Astrocyte (in vitro differentiated cells and primary cell): ENCODE measurements at regions not wholly inside any gene's neighbourhood (a gene's known extent, or its start where the extent isn't known, plus 50 kb on each side); places are given as distances from the start of the nearest gene placed in this dataset.

ENCODE experiments used
- DNase-seq: peaks from one replicate; pipeline ENCODE4 v3.0.0-alpha.2; 2010; ENCODE audit warnings: low read depth
- FAIRE-seq: peaks from 2 replicates; lab custom pipeline; 2011; peaks lifted over from hg19 to GRCh38; lab: Jason Lieb, UNC
- H2AFZ ChIP-seq: 2 replicates; pipeline ENCODE4 v1.6.0; 2012; ENCODE audit warnings: low read depth, low read length, inconsistent platforms
- H3K27ac ChIP-seq: 2 replicates; pipeline ENCODE4 v1.5.1; 2011; ENCODE audit warnings: low read depth, low read length, inconsistent platforms
- H3K27me3 ChIP-seq: 2 replicates; pipeline ENCODE4 v1.6.0; 2011; ENCODE audit warnings: low read length, inconsistent platforms; ENCODE audit not compliant: insufficient read depth
- H3K36me3 ChIP-seq: 2 replicates; pipeline ENCODE4 v1.5.1; 2011; ENCODE audit warnings: low read length, inconsistent platforms; ENCODE audit not compliant: insufficient read depth
- H3K4me1 ChIP-seq: 2 replicates; pipeline ENCODE4 v1.5.1; 2011; ENCODE audit warnings: low read length, inconsistent platforms; ENCODE audit not compliant: insufficient read depth
- H3K4me2 ChIP-seq: 2 replicates; pipeline ENCODE4 v1.6.0; 2012; ENCODE audit warnings: low read length, inconsistent platforms
- H3K4me3 ChIP-seq: 2 replicates; pipeline ENCODE4 v1.5.1; 2011; ENCODE audit warnings: low read depth, mild to moderate bottlenecking, low read length, inconsistent platforms; ENCODE audit not compliant: insufficient read depth
- H3K79me2 ChIP-seq: 2 replicates; pipeline ENCODE4 v1.6.0; 2012; ENCODE audit warnings: mild to moderate bottlenecking, low read length, inconsistent platforms; ENCODE audit not compliant: insufficient read depth
- H3K9ac ChIP-seq: 2 replicates; pipeline ENCODE4 v1.6.0; 2012; ENCODE audit warnings: mild to moderate bottlenecking, low read length, inconsistent platforms
- H3K9me3 ChIP-seq: 2 replicates; pipeline ENCODE4 v1.5.1; 2012; ENCODE audit warnings: low read depth, mild to moderate bottlenecking, low read length, inconsistent platforms; ENCODE audit not compliant: insufficient read depth
- H4K20me1 ChIP-seq: 2 replicates; pipeline ENCODE4 v1.6.0; 2012; ENCODE audit warnings: low read length, inconsistent platforms; ENCODE audit not compliant: insufficient read depth
- H3K27ac Mint-ChIP-seq: one replicate; pipeline ENCODE4 v1.8.0; 2021; ENCODE audit warnings: mild to moderate bottlenecking, mixed read lengths; ENCODE audit not compliant: unreplicated experiment
- H3K27me3 Mint-ChIP-seq: one replicate; pipeline ENCODE4 v1.8.0; 2021; ENCODE audit warnings: low read depth, mixed read lengths; ENCODE audit not compliant: unreplicated experiment
- H3K36me3 Mint-ChIP-seq: one replicate; pipeline ENCODE4 v1.8.0; 2021; ENCODE audit warnings: low read depth, mixed read lengths; ENCODE audit not compliant: unreplicated experiment
- H3K4me1 Mint-ChIP-seq: one replicate; pipeline ENCODE4 v1.8.0; 2021; ENCODE audit warnings: low read depth, mixed read lengths; ENCODE audit not compliant: unreplicated experiment
- H3K4me3 Mint-ChIP-seq: one replicate; pipeline ENCODE4 v1.8.0; 2021; ENCODE audit warnings: mild to moderate bottlenecking, moderate library complexity, mixed read lengths; ENCODE audit not compliant: unreplicated experiment
- H3K9me3 Mint-ChIP-seq: one replicate; pipeline ENCODE4 v1.8.0; 2021; ENCODE audit warnings: mild to moderate bottlenecking, mixed read lengths; ENCODE audit not compliant: unreplicated experiment
- EZH2 ChIP-seq: IDR thresholded peaks from 2 replicates; pipeline ENCODE4 v1.6.1; 2012; ENCODE audit warnings: mild to moderate bottlenecking, low read length, inconsistent platforms; ENCODE audit not compliant: insufficient read depth
- TF ChIP-seq, protein P1 (sequence below): IDR thresholded peaks from 2 replicates; pipeline ENCODE4 v1.5.1; 2011; ENCODE audit warnings: low read depth, mild to moderate bottlenecking, inconsistent platforms, low read length, moderate library complexity; ENCODE audit not compliant: insufficient read depth

DNA sequence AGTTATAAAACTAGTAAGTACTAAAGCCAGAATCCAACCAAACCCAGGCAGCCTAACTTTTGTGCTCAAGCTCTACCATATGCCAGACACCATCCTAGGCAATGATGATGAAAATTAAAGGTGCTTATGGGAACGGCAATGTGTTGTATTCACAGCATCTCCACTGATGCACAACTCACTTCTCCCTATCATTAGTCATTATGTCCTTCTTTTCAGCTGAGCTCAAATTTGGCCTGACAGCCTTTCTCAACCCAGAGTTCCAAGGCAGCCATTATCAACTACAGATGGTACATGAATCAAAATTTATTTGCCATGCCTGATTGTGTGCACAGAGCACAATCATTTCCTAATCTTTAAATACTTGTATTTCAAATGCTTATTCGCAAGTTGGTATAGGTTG is 121.6 kb upstream of the TNPO1 start:
- no peak overlapping the region for H3K9ac ChIP-seq
- Mint-ChIP-seq H3K9me3 (no peaks in the 10 kb centered on the region), H3K36me3 (no peaks in the 10 kb centered on the region), H3K4me3 (no peak overlapping the region), H3K27me3 (peaks cover 6% of the 10 kb centered on the region), H3K27ac (no peak overlapping the region), H3K4me1 (no peaks in the 10 kb centered on the region)
- H4K20me1 ChIP-seq: no peaks in the 10 kb centered on the region
- H3K27me3 ChIP-seq: no peaks in the 10 kb centered on the region
- H3K27ac ChIP-seq: no peak overlapping the region
- no peak overlapping the region for H3K4me2 ChIP-seq
- FAIRE-seq (no peak), DNase-seq (no peak)
- no peaks in the 10 kb centered on the region for H3K4me1 ChIP-seq
- H3K79me2 ChIP-seq: no peaks in the 10 kb centered on the region
- H3K9me3 ChIP-seq: no peaks in the 10 kb centered on the region
- no peak overlapping the region for H2AFZ ChIP-seq
- no peak for TF ChIP-seq EZH2
- TF ChIP-seq, protein P1, sequence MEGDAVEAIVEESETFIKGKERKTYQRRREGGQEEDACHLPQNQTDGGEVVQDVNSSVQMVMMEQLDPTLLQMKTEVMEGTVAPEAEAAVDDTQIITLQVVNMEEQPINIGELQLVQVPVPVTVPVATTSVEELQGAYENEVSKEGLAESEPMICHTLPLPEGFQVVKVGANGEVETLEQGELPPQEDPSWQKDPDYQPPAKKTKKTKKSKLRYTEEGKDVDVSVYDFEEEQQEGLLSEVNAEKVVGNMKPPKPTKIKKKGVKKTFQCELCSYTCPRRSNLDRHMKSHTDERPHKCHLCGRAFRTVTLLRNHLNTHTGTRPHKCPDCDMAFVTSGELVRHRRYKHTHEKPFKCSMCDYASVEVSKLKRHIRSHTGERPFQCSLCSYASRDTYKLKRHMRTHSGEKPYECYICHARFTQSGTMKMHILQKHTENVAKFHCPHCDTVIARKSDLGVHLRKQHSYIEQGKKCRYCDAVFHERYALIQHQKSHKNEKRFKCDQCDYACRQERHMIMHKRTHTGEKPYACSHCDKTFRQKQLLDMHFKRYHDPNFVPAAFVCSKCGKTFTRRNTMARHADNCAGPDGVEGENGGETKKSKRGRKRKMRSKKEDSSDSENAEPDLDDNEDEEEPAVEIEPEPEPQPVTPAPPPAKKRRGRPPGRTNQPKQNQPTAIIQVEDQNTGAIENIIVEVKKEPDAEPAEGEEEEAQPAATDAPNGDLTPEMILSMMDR: no peak
- H3K4me3 ChIP-seq: no peak overlapping the region
- H3K36me3 ChIP-seq: no peaks in the 10 kb centered on the region

DNA sequence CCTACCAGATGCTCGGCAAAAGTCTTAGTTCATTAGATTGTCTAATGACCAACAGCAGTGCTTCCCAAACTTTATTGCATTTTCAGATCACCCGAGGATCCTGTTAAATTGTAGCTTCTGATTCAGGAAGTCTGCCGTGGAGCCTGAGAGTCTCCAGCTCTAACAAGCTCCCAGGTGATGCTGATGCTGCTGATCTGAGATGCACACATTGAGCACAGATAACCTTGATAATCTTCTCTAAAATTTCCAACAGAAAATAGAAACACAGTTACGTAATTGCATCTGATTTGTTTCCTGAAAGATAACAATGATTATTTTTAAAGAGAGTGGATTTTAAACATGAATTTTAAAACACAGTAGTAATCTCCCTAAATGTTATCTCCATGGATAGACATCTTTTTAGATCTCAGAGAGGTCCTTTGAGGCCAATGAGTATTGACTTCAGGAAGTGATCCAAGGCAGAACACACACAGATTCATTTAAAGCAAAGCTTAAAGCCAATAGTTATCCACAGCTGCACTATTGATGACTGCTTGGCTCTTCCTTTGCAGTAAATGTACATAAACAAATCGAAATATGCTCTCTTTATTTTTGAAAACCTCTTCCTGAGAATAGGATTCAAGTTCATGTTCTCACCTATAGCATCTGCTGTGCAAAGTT is 122.8 kb upstream of the TNPO1 start:
- Mint-ChIP-seq H3K27ac (no peak overlapping the region), H3K4me1 (no peaks in the 10 kb centered on the region), H3K4me3 (no peak overlapping the region), H3K36me3 (no peaks in the 10 kb centered on the region), H3K27me3 (peaks cover 6% of the 10 kb centered on the region), H3K9me3 (no peaks in the 10 kb centered on the region)
- H3K9ac ChIP-seq: no peak overlapping the region
- no peak overlapping the region for H3K4me3 ChIP-seq
- FAIRE-seq (no peak), DNase-seq (no peak)
- H3K4me1 ChIP-seq: no peaks in the 10 kb centered on the region
- no peak overlapping the region for H2AFZ ChIP-seq
- no peak for TF ChIP-seq EZH2
- TF ChIP-seq, protein P1: no peak
- H3K36me3 ChIP-seq: no peaks in the 10 kb centered on the region
- H4K20me1 ChIP-seq: no peaks in the 10 kb centered on the region
- H3K79me2 ChIP-seq: no peaks in the 10 kb centered on the region
- H3K4me2 ChIP-seq: no peak overlapping the region
- no peak overlapping the region for H3K27ac ChIP-seq
- H3K9me3 ChIP-seq: no peaks in the 10 kb centered on the region
- H3K27me3 ChIP-seq: no peaks in the 10 kb centered on the region

DNA sequence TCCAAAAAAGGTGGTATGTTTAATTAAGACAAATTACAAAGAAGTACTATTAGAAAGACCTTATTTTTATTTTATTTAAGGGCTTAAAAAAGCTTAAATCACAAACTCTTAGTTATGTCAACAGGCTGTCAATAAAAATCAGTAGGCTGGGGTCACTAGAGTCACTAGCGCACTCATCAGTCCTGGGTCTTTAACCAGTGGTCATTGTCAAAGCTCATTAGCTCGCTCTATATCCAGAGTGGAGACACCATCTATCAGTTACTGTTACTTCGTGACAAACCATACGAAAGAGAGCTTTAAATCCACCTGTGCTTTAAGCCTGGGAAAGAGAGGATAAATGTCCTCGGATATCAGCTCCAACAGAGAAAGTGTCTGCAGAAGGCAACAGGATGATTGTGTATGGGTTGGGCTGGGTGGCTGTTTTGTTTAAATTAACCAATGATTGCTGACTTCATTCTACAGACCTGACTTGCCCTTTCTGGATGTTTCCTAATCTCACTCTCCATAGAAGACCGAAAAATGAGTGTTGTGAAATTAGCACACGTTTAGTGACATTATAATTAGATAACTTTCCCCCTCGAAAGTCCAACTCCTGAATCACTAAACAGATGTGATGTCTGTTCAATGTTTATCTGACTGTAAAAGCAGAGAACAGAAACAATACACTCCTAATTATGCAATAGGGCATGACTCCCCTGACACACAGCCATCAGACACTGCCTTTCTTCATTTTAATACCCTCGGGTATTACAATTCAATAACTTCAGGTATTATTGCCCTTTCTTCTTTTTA is 123.6 kb upstream of the TNPO1 start:
- no peaks in the 10 kb centered on the region for H3K4me1 ChIP-seq
- no peaks in the 10 kb centered on the region for H3K36me3 Mint-ChIP-seq
- H3K4me2 ChIP-seq: no peak overlapping the region
- no peak for FAIRE-seq
- no peaks in the 10 kb centered on the region for H3K9me3 ChIP-seq
- no peak overlapping the region for H3K27ac Mint-ChIP-seq
- H3K9ac ChIP-seq: no peak overlapping the region
- H3K79me2 ChIP-seq: no peaks in the 10 kb centered on the region
- no peak overlapping the region for H3K4me3 ChIP-seq
- H3K27me3 ChIP-seq: no peaks in the 10 kb centered on the region
- no peaks in the 10 kb centered on the region for H4K20me1 ChIP-seq
- TF ChIP-seq, protein P1: no peak
- TF ChIP-seq EZH2: no peak
- no peak for DNase-seq
- no peak overlapping the region for H3K4me3 Mint-ChIP-seq
- H2AFZ ChIP-seq: no peak overlapping the region
- H3K27ac ChIP-seq: no peak overlapping the region
- H3K27me3 Mint-ChIP-seq: peaks cover 6% of the 10 kb centered on the region
- no peaks in the 10 kb centered on the region for H3K36me3 ChIP-seq
- H3K4me1 Mint-ChIP-seq: no peaks in the 10 kb centered on the region
- H3K9me3 Mint-ChIP-seq: no peaks in the 10 kb centered on the region
